C4-2B (cell line): ENCODE measurements at regions not wholly inside any gene's neighbourhood (a gene's known extent, or its start where the extent isn't known, plus 50 kb on each side); places are given as distances from the start of the nearest gene placed in this dataset.

Experiments
- ZFX ChIP-seq: fragments of 450-650 bp; IDR thresholded peaks from 2 replicates; pipeline ENCODE4 v1.6.1; 2017
- TF ChIP-seq, protein P1 (sequence below): fragments of 450-650 bp; conservative IDR thresholded peaks from 2 replicates; pipeline ENCODE4 v1.5.1; 2017; ENCODE audit warnings: mild to moderate bottlenecking

DNA sequence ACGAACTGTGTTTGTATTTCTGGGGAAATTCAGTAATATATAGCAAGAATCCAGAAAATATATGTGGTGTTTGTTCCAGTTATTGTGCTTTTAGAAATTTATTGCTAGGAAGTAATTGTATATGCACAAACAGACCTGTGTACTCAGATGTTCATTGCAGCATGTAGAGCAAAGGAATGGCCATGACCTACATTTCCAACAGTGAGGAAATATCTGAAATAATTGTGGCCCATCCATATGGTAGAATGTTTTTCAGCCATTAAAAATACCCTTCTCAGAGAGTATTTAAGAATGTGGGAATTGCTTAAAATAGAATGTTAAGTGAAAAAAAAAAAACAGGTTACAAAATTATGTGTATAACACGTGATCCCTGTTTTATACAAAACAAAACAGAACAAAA, 77.3 kb downstream of the TMX1 start:
- TF ChIP-seq, protein P1, sequence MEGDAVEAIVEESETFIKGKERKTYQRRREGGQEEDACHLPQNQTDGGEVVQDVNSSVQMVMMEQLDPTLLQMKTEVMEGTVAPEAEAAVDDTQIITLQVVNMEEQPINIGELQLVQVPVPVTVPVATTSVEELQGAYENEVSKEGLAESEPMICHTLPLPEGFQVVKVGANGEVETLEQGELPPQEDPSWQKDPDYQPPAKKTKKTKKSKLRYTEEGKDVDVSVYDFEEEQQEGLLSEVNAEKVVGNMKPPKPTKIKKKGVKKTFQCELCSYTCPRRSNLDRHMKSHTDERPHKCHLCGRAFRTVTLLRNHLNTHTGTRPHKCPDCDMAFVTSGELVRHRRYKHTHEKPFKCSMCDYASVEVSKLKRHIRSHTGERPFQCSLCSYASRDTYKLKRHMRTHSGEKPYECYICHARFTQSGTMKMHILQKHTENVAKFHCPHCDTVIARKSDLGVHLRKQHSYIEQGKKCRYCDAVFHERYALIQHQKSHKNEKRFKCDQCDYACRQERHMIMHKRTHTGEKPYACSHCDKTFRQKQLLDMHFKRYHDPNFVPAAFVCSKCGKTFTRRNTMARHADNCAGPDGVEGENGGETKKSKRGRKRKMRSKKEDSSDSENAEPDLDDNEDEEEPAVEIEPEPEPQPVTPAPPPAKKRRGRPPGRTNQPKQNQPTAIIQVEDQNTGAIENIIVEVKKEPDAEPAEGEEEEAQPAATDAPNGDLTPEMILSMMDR, result no peak
- no peak for TF ChIP-seq ZFX
